ENCODE measurements at regions not wholly inside any gene's neighbourhood (a gene's known extent, or its start where the extent isn't known, plus 50 kb on each side); places are given as distances from the start of the nearest gene placed in this dataset.
"Not testable (repeated sequence)": the region's sequence is repeated elsewhere in the genome, so short reads cannot be mapped to it uniquely, and the experiment has no call there.

DNA sequence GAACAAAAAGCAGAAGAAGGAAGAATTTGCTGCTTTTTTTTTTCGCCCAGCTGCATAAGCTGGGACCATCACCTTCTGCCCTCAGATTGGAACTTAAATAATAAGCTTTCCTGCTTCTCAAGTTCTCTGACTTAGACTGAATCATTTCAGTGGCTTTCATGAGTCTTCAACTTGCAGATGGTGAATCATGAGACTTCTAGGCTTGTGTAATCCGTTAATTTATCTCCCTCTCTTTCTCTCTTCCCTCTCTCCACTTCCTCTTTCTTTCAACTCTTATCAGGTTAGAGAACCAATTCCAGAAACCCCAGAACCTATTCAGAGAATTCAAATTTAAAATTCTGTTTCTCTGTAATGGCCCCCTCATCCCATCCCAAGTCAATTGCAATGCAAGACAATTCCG, 1153.7 kb downstream of the PCDH9 start (continued):
- TF ChIP-seq, protein P1, sequence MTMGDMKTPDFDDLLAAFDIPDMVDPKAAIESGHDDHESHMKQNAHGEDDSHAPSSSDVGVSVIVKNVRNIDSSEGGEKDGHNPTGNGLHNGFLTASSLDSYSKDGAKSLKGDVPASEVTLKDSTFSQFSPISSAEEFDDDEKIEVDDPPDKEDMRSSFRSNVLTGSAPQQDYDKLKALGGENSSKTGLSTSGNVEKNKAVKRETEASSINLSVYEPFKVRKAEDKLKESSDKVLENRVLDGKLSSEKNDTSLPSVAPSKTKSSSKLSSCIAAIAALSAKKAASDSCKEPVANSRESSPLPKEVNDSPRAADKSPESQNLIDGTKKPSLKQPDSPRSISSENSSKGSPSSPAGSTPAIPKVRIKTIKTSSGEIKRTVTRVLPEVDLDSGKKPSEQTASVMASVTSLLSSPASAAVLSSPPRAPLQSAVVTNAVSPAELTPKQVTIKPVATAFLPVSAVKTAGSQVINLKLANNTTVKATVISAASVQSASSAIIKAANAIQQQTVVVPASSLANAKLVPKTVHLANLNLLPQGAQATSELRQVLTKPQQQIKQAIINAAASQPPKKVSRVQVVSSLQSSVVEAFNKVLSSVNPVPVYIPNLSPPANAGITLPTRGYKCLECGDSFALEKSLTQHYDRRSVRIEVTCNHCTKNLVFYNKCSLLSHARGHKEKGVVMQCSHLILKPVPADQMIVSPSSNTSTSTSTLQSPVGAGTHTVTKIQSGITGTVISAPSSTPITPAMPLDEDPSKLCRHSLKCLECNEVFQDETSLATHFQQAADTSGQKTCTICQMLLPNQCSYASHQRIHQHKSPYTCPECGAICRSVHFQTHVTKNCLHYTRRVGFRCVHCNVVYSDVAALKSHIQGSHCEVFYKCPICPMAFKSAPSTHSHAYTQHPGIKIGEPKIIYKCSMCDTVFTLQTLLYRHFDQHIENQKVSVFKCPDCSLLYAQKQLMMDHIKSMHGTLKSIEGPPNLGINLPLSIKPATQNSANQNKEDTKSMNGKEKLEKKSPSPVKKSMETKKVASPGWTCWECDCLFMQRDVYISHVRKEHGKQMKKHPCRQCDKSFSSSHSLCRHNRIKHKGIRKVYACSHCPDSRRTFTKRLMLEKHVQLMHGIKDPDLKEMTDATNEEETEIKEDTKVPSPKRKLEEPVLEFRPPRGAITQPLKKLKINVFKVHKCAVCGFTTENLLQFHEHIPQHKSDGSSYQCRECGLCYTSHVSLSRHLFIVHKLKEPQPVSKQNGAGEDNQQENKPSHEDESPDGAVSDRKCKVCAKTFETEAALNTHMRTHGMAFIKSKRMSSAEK (CRISPR knock-in tag; IDR thresholded peaks at IDR 0.05; ENCODE audit: borderline replicate concordance): no peak
- TF ChIP-seq IRF1 (CRISPR knock-in tag; IDR thresholded peaks at IDR 0.05) (no peak), TCF7 (CRISPR knock-in tag; IDR thresholded peaks at IDR 0.05; ENCODE audit: low read depth) (no peak)

GRCh38 chr13:66074018-66074615, 1156.0 kb downstream of the PCDH9 start:
- Mint-ChIP-seq H3K4me3 (no peak overlapping the region), H3K4me1 (peaks cover 17% of the 10 kb centered on the region), H3K27me3 (ENCODE audit: low read depth) (no peaks in the 10 kb centered on the region), H3K36me3 (no peaks in the 10 kb centered on the region), H3K9me3 (peaks cover under 1% of the 10 kb centered on the region; the same call in 1 of the 2 replicates), H3K27ac (no peak overlapping the region)
- DNase-seq (ENCODE audit: low spot score): no peak
- TF ChIP-seq CTCF (IDR thresholded peaks at IDR 0.05) (no peak), PRRX2 (CRISPR knock-in tag; IDR thresholded peaks at IDR 0.05) (no peak), NFYB (CRISPR knock-in tag; conservative IDR thresholded peaks at IDR 0.05; ENCODE audit: low read depth) (no peak), JAZF1 (CRISPR knock-in tag; IDR thresholded peaks at IDR 0.05) (no peak), ZBTB21 (CRISPR knock-in tag; IDR thresholded peaks at IDR 0.05; ENCODE audit: borderline replicate concordance) (no peak), HMGXB4 (CRISPR knock-in tag; IDR thresholded peaks at IDR 0.05) (no peak), IRF1 (CRISPR knock-in tag; IDR thresholded peaks at IDR 0.05) (no peak), ERG (CRISPR knock-in tag; IDR thresholded peaks at IDR 0.05) (no peak), GRHL2 (CRISPR knock-in tag; IDR thresholded peaks at IDR 0.05; ENCODE audit: insufficient replicate concordance, severe bottlenecking) (no peak), GTF2I (CRISPR knock-in tag; conservative IDR thresholded peaks at IDR 0.05) (no peak)
- TF ChIP-seq, protein P1 (CRISPR knock-in tag; IDR thresholded peaks at IDR 0.05; ENCODE audit: borderline replicate concordance): no peak
- ChIA-PET POLR2A (no interaction called here), CTCF (no interaction called here)
- no peak for ATAC-seq

DNA sequence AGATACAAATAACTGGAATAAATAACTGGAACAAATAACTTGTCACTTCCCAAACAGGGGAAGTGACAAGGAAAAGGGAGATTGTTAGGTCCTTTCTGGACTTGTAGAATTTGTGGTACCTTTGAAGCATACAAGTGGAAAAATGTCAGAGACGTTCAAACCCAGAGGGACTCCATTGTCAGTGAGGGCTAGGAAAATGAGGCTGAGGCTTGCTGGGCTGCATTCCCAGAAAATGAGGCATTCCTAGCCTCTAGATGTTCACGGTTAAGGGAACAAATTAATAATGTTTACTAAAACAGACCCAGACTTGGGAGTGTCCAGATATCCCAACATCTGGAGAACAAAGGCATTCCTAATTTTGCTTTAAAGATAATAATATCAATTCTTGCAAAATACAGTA, 1158.0 kb downstream of the PCDH9 start:
- H3K36me3 Mint-ChIP-seq; ATAC-seq; DNase-seq (ENCODE audit: low spot score); H3K4me3 Mint-ChIP-seq; H3K27ac Mint-ChIP-seq; CTCF ChIA-PET; H3K27me3 Mint-ChIP-seq (ENCODE audit: low read depth); POLR2A ChIA-PET; H3K9me3 Mint-ChIP-seq: not testable (repeated sequence)
- H3K4me1 Mint-ChIP-seq: peaks cover 15% of the 10 kb centered on the region
